ENCODE measurements at regions not wholly inside any gene's neighbourhood (a gene's known extent, or its start where the extent isn't known, plus 50 kb on each side); places are given as distances from the start of the nearest gene placed in this dataset.
"Not testable (repeated sequence)": the region's sequence is repeated elsewhere in the genome, so short reads cannot be mapped to it uniquely, and the experiment has no call there.

DNA sequence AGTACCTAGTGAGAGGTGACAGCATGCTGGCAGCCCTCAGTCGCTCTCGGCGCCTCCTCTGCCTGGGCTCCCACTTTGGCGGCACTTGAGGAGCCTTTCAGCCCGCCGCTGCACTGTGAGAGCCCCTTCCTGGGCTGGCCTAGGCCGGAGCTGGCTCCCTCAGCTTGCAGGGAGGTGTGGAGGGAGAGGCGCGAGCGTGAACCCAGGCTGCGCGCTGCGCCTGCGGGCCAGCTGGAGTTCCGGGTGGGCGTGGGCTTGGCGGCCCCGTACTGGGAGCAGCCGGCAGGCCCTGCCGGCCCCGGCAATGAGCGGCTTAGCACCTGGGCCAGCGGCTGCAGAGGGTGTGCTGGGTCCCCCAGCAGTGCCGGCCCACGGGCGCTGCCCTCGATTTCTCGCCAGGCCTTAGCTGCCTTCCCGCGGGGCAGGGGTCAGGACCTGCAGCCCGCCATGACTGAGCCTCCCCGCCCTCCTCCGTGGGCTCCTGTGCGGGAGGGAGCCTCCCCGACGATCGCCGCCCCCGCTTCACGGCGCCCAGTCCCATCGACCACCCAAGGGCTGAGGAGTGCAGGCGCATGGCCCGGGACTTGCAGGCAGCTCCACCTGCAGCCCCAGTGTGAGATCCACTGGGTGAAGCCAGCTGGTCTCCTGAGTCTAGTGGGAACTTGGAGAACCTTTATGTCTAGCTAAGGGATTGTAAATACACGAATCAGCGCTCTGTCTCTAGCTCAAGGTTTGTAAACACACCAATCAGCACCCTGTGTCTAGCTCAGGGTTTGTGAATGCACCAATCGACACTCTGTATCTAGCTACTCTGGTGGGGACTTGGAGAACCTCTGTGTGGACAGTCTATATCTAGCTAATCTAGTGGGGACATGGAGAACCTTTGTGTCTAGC, 1579.2 kb downstream of the SI start:
- H3K36me3 ChIP-seq (replicated peaks in 1 of 2; ENCODE audit: control insufficient read depth in 1 of 2, insufficient read depth in 2 of 2, low read length in 2 of 2); H3K27ac ChIP-seq (ENCODE audit: low read depth in 1 of 2, low read length in 2 of 2); H3K79me2 ChIP-seq (ENCODE audit: insufficient read depth, low read length); H3K36me3 Mint-ChIP-seq; H2AFZ ChIP-seq (ENCODE audit: insufficient read depth, low read depth, low read length, poor library complexity, severe bottlenecking); H3K9me3 ChIP-seq (replicated peaks in 1 of 2; ENCODE audit: control insufficient read depth in 1 of 2, insufficient read depth in 1 of 2, low read length in 2 of 2); H3K4me3 ChIP-seq (replicated peaks in 1 of 3; ENCODE audit: low read depth in 2 of 3, low read length in 3 of 3); H4K20me1 ChIP-seq (ENCODE audit: insufficient read depth, low read length); DNase-seq; H3K4me1 ChIP-seq (ENCODE audit: control insufficient read depth in 1 of 2, insufficient read depth in 2 of 2, low read length in 2 of 2); H3K27ac Mint-ChIP-seq; H3K27me3 ChIP-seq (ENCODE audit: control insufficient read depth in 2 of 2, insufficient read depth in 2 of 2, low read length in 2 of 2); intact Hi-C loops (cut with micrococcal nuclease); H3K4me1 Mint-ChIP-seq; H3K9ac ChIP-seq (ENCODE audit: insufficient read depth, low read length, poor library complexity, severe bottlenecking); H3K4me2 ChIP-seq (replicated peaks; ENCODE audit: extremely low read depth, low read length, poor library complexity, severe bottlenecking); H3K4me3 Mint-ChIP-seq; H3K27me3 Mint-ChIP-seq (ENCODE audit: low read depth in 3 of 3); H3K9me3 Mint-ChIP-seq: not testable (repeated sequence)
- 95% methylated on average over 44 of the region's 47 CpGs for WGBS (ENCODE audit: insufficient coverage)

DNA sequence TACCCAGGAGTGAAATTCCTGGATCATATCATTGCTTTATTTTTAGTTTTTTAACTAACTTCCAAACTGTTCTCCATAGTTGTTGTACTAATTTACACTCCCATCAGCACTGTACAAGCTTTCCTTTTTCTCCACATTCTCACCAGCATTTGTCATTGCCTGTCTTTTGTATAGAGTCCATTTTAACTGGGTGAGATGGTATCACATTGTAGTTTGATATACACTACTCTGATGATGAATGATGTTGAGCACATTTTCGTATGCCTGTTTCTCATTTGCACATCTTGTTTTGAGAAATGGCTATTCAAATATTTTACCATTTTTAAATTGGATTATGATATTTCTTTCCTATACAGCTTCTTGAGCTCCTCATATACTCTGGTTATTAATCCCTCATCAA, 1586.6 kb downstream of the SI start:
- no peak for DNase-seq
- H3K36me3 ChIP-seq (replicated peaks in 1 of 2; ENCODE audit: control insufficient read depth in 1 of 2, insufficient read depth in 2 of 2, low read length in 2 of 2), result no peaks in the 10 kb centered on the region
- Mint-ChIP-seq H3K36me3 (no peaks in the 10 kb centered on the region), H3K4me3 (no peak overlapping the region), H3K4me1 (no peaks in the 10 kb centered on the region), H3K27me3 (ENCODE audit: low read depth in 3 of 3) (peaks cover 1 to 2% (median 2%) of the 10 kb centered on the region in 3 donors), H3K27ac (no peak overlapping the region), H3K9me3 (peaks cover 0 to 1% (median 0%) of the 10 kb centered on the region in 7 donors)
- no peaks in the 10 kb centered on the region for H4K20me1 ChIP-seq (ENCODE audit: insufficient read depth, low read length)
- WGBS (ENCODE audit: insufficient coverage), result no CpG with 5 or more reads among the region's 1 CpG
- H3K27me3 ChIP-seq (ENCODE audit: control insufficient read depth in 2 of 2, insufficient read depth in 2 of 2, low read length in 2 of 2), result no peaks in the 10 kb centered on the region
- H3K79me2 ChIP-seq (ENCODE audit: insufficient read depth, low read length), result no peaks in the 10 kb centered on the region
- no peaks in the 10 kb centered on the region for H3K4me1 ChIP-seq (ENCODE audit: control insufficient read depth in 1 of 2, insufficient read depth in 2 of 2, low read length in 2 of 2)
- intact Hi-C loops (cut with micrococcal nuclease), result no loop called here
- H3K9ac ChIP-seq (ENCODE audit: insufficient read depth, low read length, poor library complexity, severe bottlenecking), result no peak overlapping the region
- H3K4me2 ChIP-seq (replicated peaks; ENCODE audit: extremely low read depth, low read length, poor library complexity, severe bottlenecking), result no peak overlapping the region
- no peak overlapping the region for H3K4me3 ChIP-seq (replicated peaks in 1 of 3; ENCODE audit: low read depth in 2 of 3, low read length in 3 of 3)
- no peaks in the 10 kb centered on the region for H3K9me3 ChIP-seq (replicated peaks in 1 of 2; ENCODE audit: control insufficient read depth in 1 of 2, insufficient read depth in 1 of 2, low read length in 2 of 2)
- no peak overlapping the region for H3K27ac ChIP-seq (ENCODE audit: low read depth in 1 of 2, low read length in 2 of 2)
- no peak overlapping the region for H2AFZ ChIP-seq (ENCODE audit: insufficient read depth, low read depth, low read length, poor library complexity, severe bottlenecking)
- TF ChIP-seq, protein P1, sequence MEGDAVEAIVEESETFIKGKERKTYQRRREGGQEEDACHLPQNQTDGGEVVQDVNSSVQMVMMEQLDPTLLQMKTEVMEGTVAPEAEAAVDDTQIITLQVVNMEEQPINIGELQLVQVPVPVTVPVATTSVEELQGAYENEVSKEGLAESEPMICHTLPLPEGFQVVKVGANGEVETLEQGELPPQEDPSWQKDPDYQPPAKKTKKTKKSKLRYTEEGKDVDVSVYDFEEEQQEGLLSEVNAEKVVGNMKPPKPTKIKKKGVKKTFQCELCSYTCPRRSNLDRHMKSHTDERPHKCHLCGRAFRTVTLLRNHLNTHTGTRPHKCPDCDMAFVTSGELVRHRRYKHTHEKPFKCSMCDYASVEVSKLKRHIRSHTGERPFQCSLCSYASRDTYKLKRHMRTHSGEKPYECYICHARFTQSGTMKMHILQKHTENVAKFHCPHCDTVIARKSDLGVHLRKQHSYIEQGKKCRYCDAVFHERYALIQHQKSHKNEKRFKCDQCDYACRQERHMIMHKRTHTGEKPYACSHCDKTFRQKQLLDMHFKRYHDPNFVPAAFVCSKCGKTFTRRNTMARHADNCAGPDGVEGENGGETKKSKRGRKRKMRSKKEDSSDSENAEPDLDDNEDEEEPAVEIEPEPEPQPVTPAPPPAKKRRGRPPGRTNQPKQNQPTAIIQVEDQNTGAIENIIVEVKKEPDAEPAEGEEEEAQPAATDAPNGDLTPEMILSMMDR (IDR thresholded peaks at IDR 0.05), result no peak

All from CD14-positive monocyte (primary cell).